HS-27A (cell line): ENCODE measurements at regions not wholly inside any gene's neighbourhood (a gene's known extent, or its start where the extent isn't known, plus 50 kb on each side); places are given as distances from the start of the nearest gene placed in this dataset.

Experiments
- DNase-seq: peaks from one replicate; pipeline ENCODE4 v3.0.0-alpha.2; 2012; ENCODE audit warnings: low read depth, missing footprints

DNA sequence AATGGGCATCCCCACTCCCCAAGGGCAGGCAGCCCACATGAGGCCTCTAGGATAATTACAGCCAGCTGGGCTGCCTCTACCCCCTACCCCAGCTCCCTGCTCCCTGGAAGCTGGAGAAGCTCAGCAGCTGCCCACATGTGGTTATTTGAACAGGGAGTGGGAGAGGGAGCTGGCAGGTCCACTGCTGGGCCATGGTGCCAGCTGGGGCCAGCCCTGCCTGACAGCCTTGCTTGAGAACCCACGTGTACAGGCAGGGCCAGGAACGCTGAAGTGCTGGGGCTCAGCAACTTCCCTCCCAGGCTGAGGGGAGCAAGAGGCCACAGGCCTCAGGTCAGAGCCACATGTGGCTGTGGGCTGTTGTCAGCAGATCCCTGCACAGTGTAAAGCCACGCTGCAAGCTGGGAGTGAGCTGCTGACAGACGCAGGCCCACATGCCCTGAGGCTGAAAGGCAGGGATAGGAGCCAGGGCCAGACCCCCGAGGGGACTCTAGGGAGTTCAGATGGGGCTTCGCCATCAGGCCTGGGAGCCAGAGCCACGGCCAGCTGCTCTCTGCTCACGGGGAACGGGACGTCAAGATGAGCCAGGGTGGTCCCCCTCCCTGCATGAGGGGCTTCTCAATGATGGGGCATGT is 129.0 kb downstream of the SYF2 start:
- DNase-seq: no peak

DNA sequence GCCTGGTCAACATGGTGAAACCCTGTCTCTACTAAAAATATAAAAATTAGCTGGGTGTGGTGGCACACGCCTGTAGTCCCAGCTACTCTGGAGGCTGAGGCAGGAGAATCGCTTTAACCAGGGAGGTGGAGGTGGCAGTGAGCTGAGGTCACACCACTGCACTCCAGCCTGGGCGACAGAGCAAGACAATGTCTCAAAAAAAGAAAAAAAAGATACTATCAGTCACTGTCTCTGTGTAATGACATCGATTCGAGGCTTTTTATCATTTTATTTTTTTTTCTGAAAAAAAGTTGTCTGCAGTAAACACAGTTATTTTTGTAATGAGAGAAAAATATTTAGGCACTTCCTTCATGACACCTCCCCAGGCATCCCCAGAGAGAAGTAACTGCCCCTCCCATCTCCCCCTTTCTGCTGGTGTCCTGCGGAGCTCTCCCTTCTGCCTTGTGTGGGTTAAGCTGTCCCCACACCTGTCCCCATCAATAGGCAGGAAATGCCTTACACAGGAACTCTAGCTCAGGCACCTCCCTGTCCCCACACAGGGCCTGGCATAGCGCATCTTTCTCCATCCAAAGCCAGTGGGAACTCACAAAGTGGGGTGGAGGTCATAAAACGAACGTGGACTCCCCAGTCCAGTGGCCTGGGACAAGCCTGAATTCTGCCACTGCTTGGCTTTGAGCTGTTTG is 132.0 kb downstream of the SYF2 start:
- DNase-seq: no peak

DNA sequence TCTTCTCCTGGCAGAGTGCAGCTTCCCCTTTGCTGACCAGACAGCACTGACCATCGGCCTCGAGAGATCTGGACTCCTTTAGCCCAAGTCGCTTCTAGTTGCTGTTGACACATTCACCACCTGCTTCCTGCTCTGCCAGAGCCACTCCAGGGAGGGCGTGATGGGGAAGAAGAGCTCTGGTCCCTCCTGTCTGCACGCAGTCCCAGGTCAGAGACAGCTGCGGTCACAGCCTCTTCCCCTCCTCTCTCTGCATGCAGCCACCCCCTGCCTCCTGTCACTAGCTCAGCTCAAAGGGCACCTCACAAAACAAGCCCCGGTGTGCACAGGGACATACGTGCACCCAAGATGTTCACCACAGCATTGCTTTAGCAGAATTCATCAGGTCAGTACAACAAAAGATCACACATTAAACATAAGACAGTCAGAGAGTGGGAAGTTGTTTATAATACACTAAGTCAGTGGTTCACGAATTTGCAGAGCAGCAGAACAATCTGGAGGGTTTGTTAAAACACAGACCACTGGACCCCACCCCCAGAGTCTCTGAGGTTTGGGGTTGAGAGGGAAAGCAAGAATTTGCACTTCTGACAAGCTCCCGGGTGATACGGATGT is 132.9 kb downstream of the SYF2 start:
- DNase-seq: no peak

DNA sequence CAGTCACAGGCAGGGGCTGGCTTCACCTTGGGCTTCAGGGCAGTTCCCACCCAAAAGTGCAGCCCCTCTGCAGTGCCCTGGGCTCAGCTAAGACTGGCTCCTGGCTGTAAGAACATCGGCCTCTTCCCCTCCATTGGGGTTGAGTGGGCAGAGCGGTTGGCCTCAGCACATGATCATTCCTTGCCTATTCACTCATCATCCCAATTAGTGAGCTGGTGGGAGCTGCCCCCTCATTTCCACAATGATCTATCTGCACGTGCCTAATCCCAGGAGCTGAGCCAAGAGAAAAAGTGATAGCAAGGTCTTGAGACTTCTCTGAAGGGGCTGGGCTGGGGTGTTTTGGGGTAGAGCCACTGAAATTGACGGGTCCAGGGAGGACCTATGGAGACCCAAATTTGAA is 133.6 kb downstream of the SYF2 start:
- no peak for DNase-seq

DNA sequence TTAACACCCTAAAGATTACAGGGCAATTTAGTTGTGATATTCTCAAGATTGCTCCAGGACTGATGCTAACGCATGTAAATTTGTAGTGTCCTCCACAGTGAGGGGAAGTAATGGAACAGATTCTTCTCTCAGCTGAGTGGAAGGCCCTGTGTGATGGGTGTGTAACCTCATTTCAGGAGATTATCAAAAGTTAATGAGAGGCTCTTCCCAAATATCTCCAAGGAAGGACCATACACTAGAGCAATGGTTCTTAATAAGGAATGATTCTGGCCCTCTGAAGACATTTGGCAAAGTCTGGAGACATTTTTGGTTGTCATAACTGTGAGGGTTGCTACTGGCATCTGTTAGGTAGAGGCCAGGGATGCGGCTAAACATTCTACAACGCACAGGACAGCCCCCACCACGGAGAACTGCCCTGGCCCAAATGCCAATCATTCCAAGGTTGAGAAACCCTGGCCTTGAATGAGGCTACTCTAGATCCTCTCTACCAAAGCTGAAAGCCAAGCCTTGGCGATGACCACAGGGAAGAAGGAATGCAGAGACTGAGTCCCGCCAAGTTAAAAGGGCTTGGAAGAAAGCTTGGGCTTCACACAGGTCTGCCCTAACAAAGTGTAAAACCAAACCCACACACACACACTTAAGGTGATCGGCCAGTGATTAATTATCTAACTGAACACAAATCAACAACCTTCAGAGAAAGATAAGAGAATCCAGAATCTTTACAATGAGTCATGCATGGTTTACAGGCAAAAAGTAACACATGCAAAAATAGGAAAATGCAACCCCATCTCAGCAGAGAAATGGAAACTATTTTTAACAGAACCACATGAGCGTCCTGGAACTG is 135.8 kb downstream of the SYF2 start:
- no peak for DNase-seq

DNA sequence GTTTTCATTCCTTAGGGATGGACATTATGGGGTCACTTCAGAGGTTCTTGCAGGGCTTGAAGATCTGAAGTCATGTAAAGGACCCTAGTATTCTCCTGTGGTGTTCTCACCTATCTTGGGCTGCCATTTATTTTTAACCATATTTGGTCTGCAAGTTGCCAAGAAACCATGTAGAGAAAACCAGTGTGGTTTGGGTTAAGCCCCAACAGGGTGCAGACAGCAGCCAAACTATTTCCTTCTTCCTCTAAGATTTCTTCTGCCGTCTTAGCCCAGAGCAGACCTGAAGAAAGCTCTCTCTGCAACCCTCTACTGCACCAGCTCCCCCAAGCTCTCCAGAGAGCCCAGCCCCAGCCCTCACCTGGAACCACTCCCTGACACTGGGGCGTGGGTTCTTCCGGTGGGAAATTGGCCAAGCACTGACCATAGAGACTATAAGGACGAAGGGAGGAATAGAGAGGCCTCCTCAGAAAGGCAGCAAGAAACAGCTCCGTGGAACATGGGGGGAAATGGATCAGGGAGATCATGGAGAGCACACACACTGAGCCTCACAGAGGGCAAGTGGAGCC is 136.6 kb downstream of the SYF2 start:
- DNase-seq: no peak

DNA sequence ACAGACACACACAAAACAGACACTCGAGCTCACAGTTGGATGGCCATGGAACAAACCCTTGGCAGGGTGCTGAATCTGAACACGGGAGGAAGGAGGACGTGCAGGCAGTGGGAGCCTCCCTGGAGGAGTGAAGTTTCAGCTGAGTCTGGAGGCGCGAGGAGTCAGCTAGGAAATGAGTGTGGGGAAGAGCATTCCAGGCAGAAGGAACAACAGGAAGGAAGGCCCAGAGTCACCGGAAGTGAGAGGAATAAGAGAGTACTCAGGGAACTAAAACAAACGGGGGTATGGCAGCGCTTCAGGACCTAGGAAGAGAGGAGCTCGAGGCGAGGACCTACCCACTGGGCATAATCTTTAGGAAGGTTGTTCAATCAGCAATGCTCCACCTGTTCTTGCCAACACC is 137.3 kb downstream of the SYF2 start:
- DNase-seq: no peak

DNA sequence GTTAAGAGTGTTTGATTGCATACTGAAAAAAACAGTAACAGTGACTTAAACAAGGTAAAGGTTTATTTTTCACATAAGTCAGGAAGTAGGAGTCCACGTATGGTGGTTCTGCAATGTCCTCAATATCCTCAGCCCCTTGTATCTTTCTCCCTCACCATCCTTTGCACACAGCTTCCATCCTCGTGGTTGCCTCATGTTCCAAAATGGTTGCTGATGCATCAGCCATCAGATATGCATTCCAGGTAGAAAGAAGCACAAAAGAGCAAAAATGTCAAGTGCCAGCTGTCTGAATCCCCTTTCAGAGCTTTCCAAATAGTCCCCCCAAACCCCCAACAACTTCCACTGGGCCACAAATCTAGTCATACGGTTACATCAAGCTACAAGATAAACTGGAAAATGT is 138.1 kb downstream of the SYF2 start:
- DNase-seq: no peak

DNA sequence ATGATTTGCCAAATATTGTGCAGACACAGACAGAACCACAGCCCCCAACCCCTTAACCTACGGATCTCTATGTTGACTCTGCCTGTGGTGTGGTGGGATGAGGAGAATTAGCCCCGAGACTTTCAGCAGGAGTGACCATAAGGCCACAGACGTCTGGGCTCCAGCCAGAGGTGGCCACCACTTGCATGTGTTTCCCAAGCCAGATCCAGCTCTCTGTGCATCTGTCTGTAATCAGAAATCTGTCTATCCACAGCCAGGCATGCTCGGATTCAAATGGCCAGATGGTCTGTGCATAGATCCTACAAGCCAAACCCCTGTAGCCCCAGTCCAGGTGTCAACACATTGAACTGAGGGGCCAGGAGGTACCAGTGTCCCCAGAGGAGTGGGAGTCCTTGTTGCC is 140.6 kb downstream of the SYF2 start:
- no peak for DNase-seq

DNA sequence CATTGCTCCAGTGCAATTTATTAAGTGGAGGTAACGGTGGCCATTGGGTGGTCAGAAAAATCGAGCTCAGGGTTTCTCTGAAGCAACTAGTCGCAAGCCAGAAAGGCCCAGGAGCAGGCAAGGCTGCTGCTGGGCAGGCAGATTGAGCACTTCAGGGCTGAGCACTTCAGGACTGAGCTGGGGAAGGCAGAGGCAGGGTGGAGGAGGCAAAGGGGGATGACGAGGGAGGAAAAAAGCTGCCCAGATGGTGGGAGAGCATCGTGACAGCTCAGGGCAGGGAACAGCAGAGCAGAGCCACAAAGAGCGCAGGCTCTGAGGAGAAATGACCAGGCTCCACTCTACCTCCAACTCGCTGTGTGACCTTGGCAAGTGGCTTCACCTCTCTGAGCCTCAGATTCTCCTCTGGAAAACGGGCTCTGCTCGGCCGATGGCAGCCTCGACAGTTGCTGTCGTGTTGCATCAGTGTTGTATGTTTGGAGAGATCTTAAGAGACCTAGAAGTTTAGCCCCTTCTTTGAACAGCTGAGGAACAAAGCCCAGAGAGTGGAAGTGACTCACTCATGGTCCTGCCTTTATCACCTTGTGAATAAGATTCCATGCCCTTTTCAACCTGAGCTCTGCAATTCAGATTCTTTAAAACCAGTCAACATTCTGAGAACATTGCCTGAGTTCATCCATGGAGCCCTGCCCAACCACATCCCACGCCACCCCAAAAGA is 141.4 kb downstream of the SYF2 start:
- DNase-seq: no peak

DNA sequence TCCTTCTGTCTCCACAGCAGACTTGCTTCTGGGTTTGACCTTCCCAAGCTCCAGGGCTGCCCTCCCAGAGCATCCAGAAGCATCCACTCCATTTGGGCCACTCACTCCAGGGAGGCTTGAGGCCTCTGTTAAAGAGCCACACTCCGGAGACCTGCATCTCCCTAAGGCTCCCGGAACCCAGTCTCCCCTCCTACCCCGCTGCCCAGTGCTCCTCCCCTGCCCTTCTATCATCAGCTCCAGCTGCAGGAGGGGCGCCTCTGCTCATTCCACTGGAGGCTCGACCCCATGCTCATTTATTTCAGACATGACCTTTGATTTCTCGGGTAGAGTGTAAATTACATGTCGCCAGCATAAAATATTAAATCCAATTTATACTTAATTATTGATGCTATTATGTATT is 142.5 kb downstream of the SYF2 start:
- DNase-seq: no peak

DNA sequence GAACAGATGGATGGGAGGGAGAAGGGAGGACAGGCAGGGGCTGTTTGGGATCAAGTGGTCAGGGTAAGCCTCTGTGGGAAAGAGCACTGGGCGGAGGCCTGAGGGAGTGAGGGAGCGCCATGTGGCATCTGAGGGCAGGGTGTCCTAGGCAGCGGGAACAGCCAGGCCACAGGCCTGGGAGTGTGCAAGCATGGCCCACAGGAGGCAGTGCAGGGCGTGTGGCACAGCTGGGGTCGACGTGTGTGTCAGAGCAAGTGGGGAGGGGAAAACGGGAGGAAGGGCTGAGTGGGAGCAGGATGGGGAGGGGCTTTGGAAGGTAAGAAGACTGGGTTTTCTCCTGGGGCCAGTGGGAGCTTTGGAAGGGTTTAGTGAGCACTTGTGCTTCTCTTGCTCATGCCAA is 143.4 kb downstream of the SYF2 start:
- no peak for DNase-seq

DNA sequence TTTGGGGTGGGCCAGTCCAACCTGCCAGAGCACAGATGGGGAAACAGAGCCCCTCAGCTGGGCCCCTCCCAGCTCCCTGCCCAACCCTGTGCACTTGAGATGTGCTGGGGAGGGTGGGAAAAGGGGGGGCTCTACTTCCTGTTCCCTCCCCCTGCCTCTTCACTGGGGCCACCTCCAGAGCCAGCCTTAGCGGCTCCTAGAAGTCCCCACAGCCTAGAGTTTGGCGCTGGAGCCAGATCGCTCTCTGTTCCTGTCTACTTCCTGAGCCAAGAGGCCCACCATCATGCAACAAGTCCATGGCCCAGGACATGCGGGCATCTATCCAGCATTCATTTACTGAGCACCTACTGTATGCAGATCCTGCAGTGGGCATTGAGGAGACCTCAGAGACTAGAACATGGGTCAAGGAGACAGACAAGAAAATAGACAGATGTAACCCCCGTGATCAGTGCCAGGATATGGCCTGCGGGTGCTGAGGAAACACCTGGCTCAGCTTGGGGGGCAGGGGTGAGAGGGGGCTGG is 144.1 kb downstream of the SYF2 start:
- no peak for DNase-seq

DNA sequence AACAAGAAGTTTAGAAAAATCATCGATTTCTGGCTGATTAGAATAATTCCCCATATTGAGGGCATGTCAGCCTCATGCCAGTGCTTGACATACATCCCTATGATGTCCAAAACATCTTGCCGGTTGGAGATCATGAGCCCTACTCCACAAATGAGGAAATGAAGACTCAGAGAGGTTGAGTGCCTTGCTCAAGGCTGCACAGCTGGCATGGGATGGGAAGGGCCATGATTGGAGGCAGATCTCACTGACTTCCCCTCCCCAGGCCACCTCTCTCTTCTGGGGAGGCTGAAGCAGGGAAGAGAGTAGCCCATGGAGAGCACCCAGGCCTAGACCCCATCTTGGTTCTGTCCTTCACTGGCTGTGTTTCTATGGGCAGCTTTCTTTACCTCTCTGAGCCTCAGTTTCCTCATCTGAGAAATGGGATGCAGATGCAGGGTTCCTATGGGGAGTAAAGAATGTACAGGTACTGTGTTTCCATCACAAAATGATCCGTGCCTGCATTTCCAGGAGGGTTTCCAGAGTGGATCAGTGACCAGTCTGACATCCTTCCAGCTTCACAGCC is 145.7 kb downstream of the SYF2 start:
- DNase-seq: no peak

DNA sequence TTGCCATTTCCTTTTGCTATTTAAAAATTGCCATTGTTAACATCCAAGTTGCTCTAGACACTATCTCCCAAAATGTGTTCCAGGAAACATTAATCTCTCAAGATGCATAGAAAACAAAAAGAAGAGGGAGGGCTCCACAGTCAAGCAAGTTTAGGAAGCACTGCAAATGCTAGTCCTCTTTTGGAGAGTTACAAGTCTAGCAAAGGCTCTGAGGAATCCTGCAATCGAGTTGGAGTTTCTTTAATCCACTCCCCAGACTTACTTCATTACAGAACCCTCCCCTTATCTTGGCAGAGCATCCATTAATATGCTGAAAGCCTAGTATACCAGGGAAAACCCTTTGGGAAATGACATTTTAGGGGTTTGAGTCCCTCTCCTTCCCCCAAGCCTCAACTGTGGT is 147.9 kb downstream of the SYF2 start:
- DNase-seq: no peak

DNA sequence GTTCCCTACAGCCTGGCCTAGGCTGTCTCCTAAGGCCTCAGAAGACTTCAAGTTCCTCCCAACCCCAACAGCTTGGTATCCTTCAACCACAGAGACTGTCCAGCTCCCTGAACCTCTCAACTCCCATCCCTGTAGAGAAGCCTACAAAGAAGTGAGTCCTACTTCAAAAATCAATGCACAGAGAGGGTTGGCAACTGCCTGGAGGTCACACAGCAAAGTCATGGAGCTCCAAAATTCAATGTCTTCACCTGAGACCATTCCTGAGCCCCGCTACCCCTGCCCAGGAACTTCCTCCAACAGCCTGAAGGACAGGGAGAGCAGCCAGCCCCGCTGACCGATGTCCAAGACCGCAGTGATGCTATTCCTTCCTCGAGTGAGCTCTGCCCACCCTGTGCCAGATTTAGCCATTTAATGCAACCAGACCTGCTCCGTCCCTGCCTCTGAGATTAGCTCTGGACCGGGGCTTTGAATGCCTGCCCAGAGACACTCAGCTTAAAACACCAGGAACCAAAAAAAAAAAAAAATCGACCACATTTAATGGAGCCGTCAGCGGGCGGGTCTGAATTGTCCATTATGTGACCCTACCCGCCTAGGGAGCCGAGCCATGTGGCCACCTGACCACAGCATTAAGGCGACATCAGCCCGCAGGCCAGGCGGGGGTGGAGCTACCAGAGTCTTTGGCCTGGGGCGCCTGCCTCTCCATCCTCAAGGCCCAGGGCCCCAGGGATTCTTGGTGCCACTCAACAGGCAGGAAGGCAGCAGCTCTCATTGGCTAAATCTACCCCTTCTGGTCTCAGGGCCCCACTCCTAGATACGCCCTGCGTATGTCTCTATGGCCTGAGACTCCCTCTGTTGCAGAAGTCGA is 148.6 kb downstream of the SYF2 start:
- no peak for DNase-seq

DNA sequence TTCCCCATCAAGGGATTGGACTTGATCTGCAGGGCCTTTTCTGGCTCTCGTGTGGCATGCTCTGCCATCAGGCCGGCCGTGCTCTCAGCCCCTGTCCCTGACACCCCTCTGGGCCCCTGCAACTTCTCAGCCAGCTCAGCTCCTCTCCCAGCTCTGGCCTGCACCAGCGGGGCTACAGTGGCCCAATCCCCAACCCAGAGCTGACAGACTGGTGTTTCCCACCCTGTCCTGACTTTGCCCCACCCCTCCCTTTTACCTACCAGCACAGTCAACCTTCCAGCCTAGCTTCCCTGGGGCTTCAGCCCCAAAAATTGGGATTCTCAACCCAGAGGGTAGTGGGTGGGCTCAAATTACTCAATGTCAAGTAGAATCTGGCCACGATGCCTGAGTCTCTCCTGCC is 149.3 kb downstream of the SYF2 start:
- no peak for DNase-seq

DNA sequence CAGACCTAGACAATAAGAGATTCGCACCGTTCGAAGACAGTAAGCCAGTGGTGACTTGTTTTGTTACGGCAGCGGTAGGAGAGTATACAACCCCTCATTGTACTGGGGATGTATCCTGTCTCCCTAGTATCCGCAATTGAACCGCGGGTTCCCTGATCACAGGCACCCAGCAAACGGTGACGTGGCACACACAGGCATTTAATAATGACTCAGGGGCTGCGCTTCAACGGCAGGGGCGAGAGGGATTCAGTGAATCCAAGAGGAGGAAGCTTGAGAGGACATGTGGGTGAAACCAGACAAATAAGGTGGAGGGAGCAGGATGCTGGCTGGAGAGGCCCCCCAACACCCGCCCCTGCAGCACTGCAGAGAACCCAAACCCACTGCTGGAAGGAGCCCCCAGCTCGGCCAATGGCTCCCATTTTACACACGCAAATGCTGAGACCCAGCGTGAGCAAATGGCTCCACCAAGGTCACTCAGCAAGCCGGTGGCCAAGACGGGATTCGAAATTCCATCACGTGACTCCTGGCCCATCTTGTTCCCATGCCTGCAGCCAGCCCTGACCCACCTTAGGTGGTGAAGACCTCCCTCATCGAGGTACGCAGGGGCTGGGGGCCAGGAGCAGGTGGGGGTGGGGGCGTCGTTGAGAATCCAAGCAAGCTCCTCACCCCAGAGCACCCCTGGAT is 149.9 kb downstream of the SYF2 start:
- no peak for DNase-seq

DNA sequence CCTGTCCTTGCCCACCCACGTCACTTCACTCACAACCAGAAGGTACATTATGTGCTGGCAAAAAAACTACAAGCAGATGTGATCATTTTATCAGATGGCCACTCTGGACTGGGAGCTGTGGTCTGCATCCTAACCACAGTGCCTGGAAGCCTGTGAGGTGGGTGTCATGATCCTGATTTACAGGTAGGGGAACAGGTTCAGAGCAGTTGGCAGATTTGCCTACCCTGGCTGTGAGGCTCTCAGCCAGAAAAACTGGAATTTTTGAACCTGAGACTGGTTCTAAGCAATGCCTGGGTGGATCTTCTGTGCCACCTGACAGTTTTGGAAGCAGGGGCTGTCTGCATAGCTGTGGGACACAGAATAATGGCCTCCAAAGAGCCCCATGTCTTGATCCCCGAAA is 150.8 kb downstream of the SYF2 start:
- no peak for DNase-seq
